Astrocyte of the spinal cord (primary cell): ENCODE measurements at regions not wholly inside any gene's neighbourhood (a gene's known extent, or its start where the extent isn't known, plus 50 kb on each side); places are given as distances from the start of the nearest gene placed in this dataset.

Experiments used
- DNase-seq: peaks from one replicate; pipeline ENCODE4 v3.0.0; 2011; ENCODE audit warnings: low read depth, low spot score
- H3K4me3 ChIP-seq: 2 replicates; pipeline ENCODE4 v1.5.1; 2011; ENCODE audit warnings: low read depth, mild to moderate bottlenecking, low read length, moderate library complexity
- CTCF ChIP-seq: IDR thresholded peaks from 2 replicates; pipeline ENCODE4 v1.5.1; 2012; ENCODE audit warnings: low read depth, mild to moderate bottlenecking, low read length, inconsistent platforms
- in situ Hi-C: cut with HindIII; loops from 2 replicates; pipeline ENCODE4 v1.10.0; 2017; ENCODE audit warnings: low sequenced_read_pairs

- no peak overlapping the region for H3K4me3 ChIP-seq
- TF ChIP-seq CTCF: no peak
- DNase-seq: no peak
- in situ Hi-C loops: no loop called here
Measured at GRCh38 chr2:16375981-16376380, 289.7 kb downstream of the CYRIA start.

- TF ChIP-seq CTCF: no peak
- in situ Hi-C loops: no loop called here
- no peak for DNase-seq
- H3K4me3 ChIP-seq: no peak overlapping the region
Measured at GRCh38 chr2:16375351-16375750, 290.3 kb downstream of the CYRIA start.

- TF ChIP-seq CTCF: no peak
- H3K4me3 ChIP-seq: no peak overlapping the region
- in situ Hi-C loops: no loop called here
- DNase-seq: no peak
Measured at GRCh38 chr2:16374671-16375070, 291.0 kb downstream of the CYRIA start.

- no peak for TF ChIP-seq CTCF
- H3K4me3 ChIP-seq: no peak overlapping the region
- in situ Hi-C loops: no loop called here
- DNase-seq: no peak
Measured at GRCh38 chr2:16373341-16373740, 292.3 kb downstream of the CYRIA start.

GRCh38 chr2:16371751-16372150 is 293.9 kb downstream of the CYRIA start:
- in situ Hi-C loops: no loop called here
- no peak for DNase-seq
- TF ChIP-seq CTCF: no peak
- no peak overlapping the region for H3K4me3 ChIP-seq

- no peak for DNase-seq
- no peak overlapping the region for H3K4me3 ChIP-seq
- no peak for TF ChIP-seq CTCF
- in situ Hi-C loops: no loop called here
Measured at GRCh38 chr2:16368951-16369350, 296.7 kb downstream of the CYRIA start.

GRCh38 chr2:16368328-16368727 is 297.3 kb downstream of the CYRIA start:
- no peak for DNase-seq
- no peak overlapping the region for H3K4me3 ChIP-seq
- no peak for TF ChIP-seq CTCF
- in situ Hi-C loops: no loop called here
